NCI-H524 (cell line): ENCODE measurements at regions not wholly inside any gene's neighbourhood (a gene's known extent, or its start where the extent isn't known, plus 50 kb on each side); places are given as distances from the start of the nearest gene placed in this dataset.

Source experiments
- DNase-seq, 2 experiments: peaks; one replicate each; lab custom pipeline; 2025; lab: John Stamatoyannopoulos, UW

DNA sequence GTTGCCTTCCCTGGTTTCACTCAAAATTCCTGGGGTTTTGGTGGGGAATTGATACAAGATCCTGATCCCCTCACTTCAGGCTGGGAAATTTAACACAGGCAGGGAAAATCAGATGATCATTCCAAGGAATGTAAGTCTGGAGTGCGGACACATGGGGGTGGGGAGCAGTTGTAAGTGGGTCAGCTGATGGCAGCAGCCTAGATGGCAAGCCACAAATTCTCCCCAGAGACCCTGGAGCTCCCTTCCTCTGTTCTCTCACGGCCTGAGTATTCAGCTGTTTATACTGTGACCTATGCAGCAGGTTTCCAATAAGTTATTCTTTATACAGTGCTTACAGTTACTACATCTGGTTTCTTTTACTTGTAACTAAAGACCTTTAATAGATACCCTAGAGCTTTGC is 144.9 kb downstream of the SH3BGRL2 start:
- no peak for DNase-seq

DNA sequence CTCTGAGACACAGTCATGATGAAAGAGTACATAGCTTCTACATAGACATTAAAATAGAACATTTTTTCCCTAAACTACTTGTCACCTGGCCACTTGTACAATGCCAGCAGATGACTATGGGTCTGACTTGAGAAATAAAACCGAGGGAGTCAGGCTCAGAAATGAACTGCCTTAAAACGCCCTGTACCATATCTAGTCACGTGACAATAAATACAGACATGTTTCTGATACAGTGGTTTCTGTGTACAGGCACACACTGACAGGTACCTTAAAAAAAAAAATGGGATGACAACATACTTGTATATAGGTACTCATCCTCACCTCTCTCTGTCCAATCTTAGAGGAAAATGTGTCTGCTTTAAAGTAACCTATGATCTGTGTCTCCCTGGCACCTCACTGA is 144.1 kb downstream of the SH3BGRL2 start:
- no peak for DNase-seq

DNA sequence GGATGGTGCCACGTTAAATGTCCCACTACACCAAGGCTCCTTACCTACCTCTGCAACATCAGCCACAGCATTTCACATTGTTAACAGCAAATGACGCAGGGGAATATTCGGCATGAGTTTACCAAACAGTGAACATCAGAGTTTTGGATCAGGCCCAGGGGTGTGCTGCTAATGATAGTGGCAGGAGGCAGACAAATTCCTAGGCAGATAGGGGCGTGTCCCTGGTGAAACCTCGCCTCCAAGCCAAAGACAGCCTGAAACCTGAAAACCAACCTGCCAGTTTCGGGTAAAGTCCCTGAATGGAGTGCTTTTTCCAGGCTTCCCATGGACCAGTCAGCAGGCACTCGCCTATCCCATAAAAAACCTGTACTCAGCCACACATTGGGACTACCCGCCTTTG is 133.6 kb downstream of the SH3BGRL2 start:
- no peak for DNase-seq

DNA sequence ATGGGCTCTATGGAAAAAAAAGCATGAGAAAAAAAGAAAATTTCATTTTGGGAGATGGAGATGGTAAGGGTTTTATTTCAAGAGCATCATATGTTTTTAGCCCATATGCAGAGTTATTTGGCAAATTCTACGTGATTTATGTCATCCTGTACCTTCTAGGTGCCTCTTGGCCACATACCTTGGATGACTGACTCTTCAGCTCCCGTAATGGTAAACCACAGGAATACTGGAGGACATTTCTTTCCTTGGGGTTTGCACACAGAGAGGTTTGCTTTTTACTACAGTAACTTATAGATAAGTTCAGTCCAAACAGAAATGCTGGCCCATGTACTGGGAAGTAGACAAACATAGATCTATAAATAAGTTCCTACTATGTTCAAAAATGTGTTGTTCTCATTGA is 132.2 kb downstream of the SH3BGRL2 start:
- DNase-seq, result no peak

DNA sequence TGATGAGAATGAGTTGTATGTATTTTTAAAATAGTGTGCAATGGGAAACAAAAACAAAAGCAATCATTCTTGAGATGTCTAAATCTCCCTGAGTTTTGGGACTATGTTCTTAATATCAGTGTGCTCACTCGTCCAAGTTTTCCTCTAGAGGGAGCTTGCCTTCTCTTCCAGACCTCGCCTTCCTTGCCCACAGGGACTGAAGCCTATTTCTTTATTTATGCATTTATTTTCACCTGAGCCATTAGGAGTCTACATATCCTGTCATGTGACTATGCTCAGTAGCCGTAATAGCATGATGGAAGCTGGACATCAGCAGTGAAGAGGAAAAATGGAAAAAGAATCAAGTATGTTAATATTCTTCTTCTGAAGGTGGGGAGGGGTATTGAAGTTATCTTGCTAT is 131.2 kb downstream of the SH3BGRL2 start:
- peak; percentile 47 to 62 for DNase-seq

DNA sequence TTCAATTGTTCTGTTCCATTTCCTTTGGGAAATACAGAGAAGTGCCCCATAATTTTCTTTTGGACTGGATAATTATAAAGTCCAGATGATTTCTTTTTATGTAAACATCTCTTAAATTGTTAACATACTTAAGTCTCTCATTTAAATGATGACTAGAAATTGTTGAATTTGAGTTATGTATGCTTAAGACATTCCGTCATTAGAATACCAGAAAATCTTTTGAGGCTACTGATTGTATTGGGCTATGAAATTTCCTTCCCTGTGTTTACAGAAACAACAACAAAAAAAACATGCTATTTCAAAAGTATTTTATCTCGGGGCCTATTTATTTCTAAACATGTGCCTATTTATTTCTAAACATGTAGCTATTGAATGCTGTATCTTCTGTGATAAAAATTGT is 125.4 kb downstream of the SH3BGRL2 start:
- DNase-seq, result no peak

DNA sequence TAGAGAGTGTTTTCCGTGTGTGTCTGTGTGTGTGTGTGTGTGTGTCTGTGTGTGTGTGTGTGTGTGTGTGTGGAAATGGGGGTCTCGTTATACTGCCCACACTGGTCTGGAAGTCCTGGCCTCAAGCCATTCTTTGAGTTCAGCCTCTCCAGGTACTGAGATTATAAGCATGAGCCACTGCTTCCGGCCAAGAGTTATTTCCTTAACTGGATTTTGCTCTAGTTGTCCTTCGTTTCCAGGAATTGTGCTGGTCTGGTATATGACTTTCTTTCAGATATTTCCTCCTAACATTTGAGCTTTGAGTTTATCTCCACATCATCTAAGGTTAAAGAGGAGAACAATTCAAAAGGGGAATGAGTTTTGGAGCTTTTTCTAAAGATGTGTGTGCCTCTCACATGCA is 124.8 kb downstream of the SH3BGRL2 start:
- DNase-seq, result no peak
